GM21526 (cell line): ENCODE measurements at regions not wholly inside any gene's neighbourhood (a gene's known extent, or its start where the extent isn't known, plus 50 kb on each side); places are given as distances from the start of the nearest gene placed in this dataset.

Experiments used
- ATAC-seq: cut with Tn5 transposase; IDR thresholded peaks from one replicate; pipeline ENCODE4 v1.9.1; 2021; ENCODE audit warnings: moderate library complexity; ENCODE audit not compliant: unreplicated experiment, low FRiP score

GRCh38 chr2:220296174-220296573 is 668.7 kb downstream of the SLC4A3 start:
- ATAC-seq: no peak

GRCh38 chr2:220297093-220297492 is 669.7 kb downstream of the SLC4A3 start:
- no peak for ATAC-seq

GRCh38 chr2:220300806-220301205 is 673.4 kb downstream of the SLC4A3 start:
- ATAC-seq: no peak

- no peak for ATAC-seq
Measured at GRCh38 chr2:220302756-220303155, 675.3 kb downstream of the SLC4A3 start.

GRCh38 chr2:220309215-220309614 is 681.8 kb downstream of the SLC4A3 start:
- no peak for ATAC-seq

- no peak for ATAC-seq
Measured at GRCh38 chr2:220310451-220310861, 683.0 kb downstream of the SLC4A3 start.

- no peak for ATAC-seq
Measured at GRCh38 chr2:220315098-220315823, 687.8 kb downstream of the SLC4A3 start.

- ATAC-seq: no peak
Measured at GRCh38 chr2:220318037-220318436, 690.6 kb downstream of the SLC4A3 start.

GRCh38 chr2:220318508-220318907 is 691.1 kb downstream of the SLC4A3 start:
- no peak for ATAC-seq

- ATAC-seq: no peak
Measured at GRCh38 chr2:220320326-220320725, 692.9 kb downstream of the SLC4A3 start.

GRCh38 chr2:220332886-220333285 is 705.5 kb downstream of the SLC4A3 start:
- ATAC-seq: no peak

- ATAC-seq: no peak
Measured at GRCh38 chr2:220334210-220334609, 706.8 kb downstream of the SLC4A3 start.

- ATAC-seq: no peak
Measured at GRCh38 chr2:220334871-220335590, 707.6 kb downstream of the SLC4A3 start.

- ATAC-seq: no peak
Measured at GRCh38 chr2:220335591-220335915, 708.1 kb downstream of the SLC4A3 start.

- ATAC-seq: no peak
Measured at GRCh38 chr2:220336771-220337170, 709.3 kb downstream of the SLC4A3 start.

- ATAC-seq: no peak
Measured at GRCh38 chr2:220337611-220338440, 710.4 kb downstream of the SLC4A3 start.

GRCh38 chr2:220341014-220341413 is 713.6 kb downstream of the SLC4A3 start:
- ATAC-seq: no peak

GRCh38 chr2:220346919-220347318 is 719.5 kb downstream of the SLC4A3 start:
- no peak for ATAC-seq

GRCh38 chr2:220347626-220348025 is 720.2 kb downstream of the SLC4A3 start:
- no peak for ATAC-seq

- ATAC-seq: no peak
Measured at GRCh38 chr2:220348206-220348605, 720.8 kb downstream of the SLC4A3 start.

- no peak for ATAC-seq
Measured at GRCh38 chr2:220353897-220354296, 726.5 kb downstream of the SLC4A3 start.
